Caco-2 (cell line): ENCODE measurements at regions not wholly inside any gene's neighbourhood (a gene's known extent, or its start where the extent isn't known, plus 50 kb on each side); places are given as distances from the start of the nearest gene placed in this dataset.

ENCODE experiments used
- BruUV-seq: library from RNA; stranded (reverse); fragments of 400-500 nt; replicated peaks from 2 replicates; lab custom pipeline; 2021; lab: Mats Ljungman, UMichigan
- CTCF ChIA-PET: fragments of 300-600 bp; sonication (Branson Sonifier 250); formaldehyde crosslinking; loops from one replicate; lab custom pipeline; 2022; ENCODE audit warnings: antibody characterized with exemption; lab: Charles Lee
- POLR2A ChIA-PET: fragments of 300-600 bp; sonication (Branson Sonifier 250); formaldehyde crosslinking; loops from one replicate; lab custom pipeline; 2022; ENCODE audit warnings: antibody characterized with exemption; lab: Charles Lee
- DNase-seq, 2 experiments: peaks; one replicate each; pipeline versions ENCODE4 v3.0.0 to v3.0.0-alpha.2; 2020 to 2022
- H3K27me3 ChIP-seq: replicated peaks from 2 replicates; pipeline ENCODE4 v1.6.0; 2011; ENCODE audit warnings: low read length; ENCODE audit not compliant: control insufficient read depth, insufficient read depth
- H3K36me3 ChIP-seq: 2 replicates; pipeline ENCODE4 v1.5.1; 2011; ENCODE audit warnings: low read length; ENCODE audit not compliant: control insufficient read depth, insufficient read depth
- H3K4me1 ChIP-seq: fragments of 250-450 bp; sonication (Bioruptor Pico); 2 replicates; pipeline ENCODE4 v1.5.1; 2020; ENCODE audit warnings: mild to moderate bottlenecking
- H3K4me3 ChIP-seq: 2 replicates; pipeline ENCODE4 v1.5.1; 2011; ENCODE audit warnings: low read depth, mild to moderate bottlenecking, control low read depth, low read length
- H3K9me3 ChIP-seq: fragments of 250-450 bp; sonication (Bioruptor Pico); 2 replicates; pipeline ENCODE4 v1.5.1; 2020; ENCODE audit warnings: mild to moderate bottlenecking, moderate library complexity
- H3K27ac Mint-ChIP-seq: one replicate; pipeline ENCODE4 v1.8.0; 2022; ENCODE audit warnings: mixed read lengths; ENCODE audit not compliant: unreplicated experiment
- H3K27me3 Mint-ChIP-seq: one replicate; pipeline ENCODE4 v1.8.0; 2022; ENCODE audit warnings: mixed read lengths; ENCODE audit not compliant: insufficient read depth, unreplicated experiment
- H3K36me3 Mint-ChIP-seq: one replicate; pipeline ENCODE4 v1.8.0; 2022; ENCODE audit warnings: mild to moderate bottlenecking, mixed read lengths; ENCODE audit not compliant: insufficient read depth, unreplicated experiment
- H3K4me1 Mint-ChIP-seq: one replicate; pipeline ENCODE4 v1.8.0; 2022; ENCODE audit warnings: low read depth, mixed read lengths; ENCODE audit not compliant: unreplicated experiment
- H3K4me3 Mint-ChIP-seq: one replicate; pipeline ENCODE4 v1.8.0; 2022; ENCODE audit warnings: mild to moderate bottlenecking, moderate library complexity, mixed read lengths; ENCODE audit not compliant: unreplicated experiment
- H3K9me3 Mint-ChIP-seq: one replicate; pipeline ENCODE4 v1.8.0; 2022; ENCODE audit warnings: mixed read lengths; ENCODE audit not compliant: unreplicated experiment
- CTCF ChIP-seq, 2 experiments: fragments of 200-600 bp in 1 of 2; IDR thresholded peaks; 1 replicate in 1 of 2; 2 replicates in 1 of 2; pipeline versions ENCODE4 v1.5.1 to v1.8.0; 2011 to 2022; ENCODE audit warnings: antibody characterized with exemption in 1 of 2, control low read depth in 1 of 2, inconsistent platforms in 1 of 2, low read depth in 1 of 2, low read length in 1 of 2, mild to moderate bottlenecking in 1 of 2, moderate library complexity in 1 of 2; ENCODE audit not compliant: insufficient read depth in 1 of 2, severe bottlenecking in 1 of 2, unreplicated experiment in 1 of 2
- intact Hi-C: fragments of 100-400 bp; cut with micrococcal nuclease; formaldehyde crosslinking; loops from one replicate; pipeline ENCODE4 v1.10.0; 2022; ENCODE audit not compliant: unreplicated experiment

DNA sequence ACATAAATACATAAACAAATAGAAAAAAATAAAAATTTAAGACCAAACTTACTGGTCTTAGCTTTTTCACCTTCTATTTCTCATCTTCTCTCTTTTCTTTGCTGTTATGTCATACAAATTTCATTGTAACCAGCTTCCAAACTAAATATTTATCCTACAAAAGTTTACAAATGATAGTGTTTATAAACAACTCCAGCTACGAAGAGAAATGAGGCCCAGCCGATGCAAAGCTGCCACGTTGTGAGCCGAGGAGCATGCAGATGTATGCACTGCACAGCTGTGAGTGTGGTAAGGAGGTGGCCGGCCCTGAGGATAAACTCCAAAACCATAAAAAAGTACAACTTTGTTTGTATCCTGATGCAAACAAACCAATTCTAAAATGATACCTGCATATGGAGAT lies 642.4 kb upstream of the SGCG start:
- H3K4me1 ChIP-seq: no peaks in the 10 kb centered on the region
- ChIA-PET CTCF (no interaction called here), POLR2A (no interaction called here)
- no peaks in the 10 kb centered on the region for H3K36me3 ChIP-seq
- H3K27ac Mint-ChIP-seq: no peak overlapping the region
- H3K9me3 Mint-ChIP-seq: no peaks in the 10 kb centered on the region
- intact Hi-C loops: no loop called here
- DNase-seq: no peak
- H3K27me3 Mint-ChIP-seq: no peaks in the 10 kb centered on the region
- no peaks in the 10 kb centered on the region for H3K4me1 Mint-ChIP-seq
- no peak overlapping the region for H3K4me3 Mint-ChIP-seq
- no peaks in the 10 kb centered on the region for H3K27me3 ChIP-seq
- H3K36me3 Mint-ChIP-seq: no peaks in the 10 kb centered on the region
- no peak overlapping the region for H3K4me3 ChIP-seq
- H3K9me3 ChIP-seq: no peaks in the 10 kb centered on the region; the same call in 1 of the 2 replicates
- no peak for TF ChIP-seq CTCF (IDR thresholded peaks at IDR 0.05; ENCODE audit: insufficient read depth in 1 of 2, low read depth in 1 of 2, low read length in 1 of 2, severe bottlenecking in 1 of 2, unreplicated experiment in 1 of 2)
- no TSS peak for BruUV-seq

DNA sequence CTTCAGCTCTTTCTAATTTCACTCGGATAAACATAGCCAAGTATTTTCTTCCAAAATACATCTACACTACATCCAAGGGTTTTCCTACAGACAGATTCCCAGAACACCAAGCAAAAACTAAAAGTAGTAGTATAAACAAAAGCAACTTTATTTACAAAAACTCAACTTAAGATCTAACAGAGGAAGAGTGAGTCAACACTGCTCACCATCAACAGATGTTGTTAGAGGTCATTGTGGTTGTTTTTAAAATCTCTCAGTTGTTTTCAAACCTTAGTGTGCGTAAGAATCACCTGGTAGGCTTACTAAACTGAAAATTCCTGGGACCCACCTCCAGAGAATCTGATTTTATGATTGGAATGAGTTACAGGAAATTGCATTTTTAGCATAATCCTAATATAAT lies 631.7 kb upstream of the SGCG start:
- H3K9me3 Mint-ChIP-seq: peaks cover 15% of the 10 kb centered on the region
- H3K36me3 ChIP-seq: no peaks in the 10 kb centered on the region
- no peaks in the 10 kb centered on the region for H3K4me1 Mint-ChIP-seq
- ChIA-PET CTCF (interaction anchor here (0.6 kb wide), 1 partner anchor 1144 kb away, joined by 3 read pairs; no protein-coding TSS in a partner anchor), POLR2A (no interaction called here)
- no peaks in the 10 kb centered on the region for H3K4me1 ChIP-seq
- no peaks in the 10 kb centered on the region for H3K36me3 Mint-ChIP-seq
- H3K4me3 ChIP-seq: no peak overlapping the region
- H3K27ac Mint-ChIP-seq: no peak overlapping the region
- intact Hi-C loops: no loop called here
- BruUV-seq: no TSS peak
- peaks cover 3% of the 10 kb centered on the region for H3K27me3 Mint-ChIP-seq
- H3K27me3 ChIP-seq: no peaks in the 10 kb centered on the region
- no peak overlapping the region for H3K4me3 Mint-ChIP-seq
- TF ChIP-seq CTCF (IDR thresholded peaks at IDR 0.05; ENCODE audit: insufficient read depth in 1 of 2, low read depth in 1 of 2, low read length in 1 of 2, severe bottlenecking in 1 of 2, unreplicated experiment in 1 of 2): no peak
- DNase-seq: no peak
- no peaks in the 10 kb centered on the region for H3K9me3 ChIP-seq

GRCh38 chr13:22561581-22561980 lies 619.2 kb upstream of the SGCG start:
- Mint-ChIP-seq H3K9me3 (no peaks in the 10 kb centered on the region), H3K27me3 (peaks cover 2% of the 10 kb centered on the region), H3K27ac (no peak overlapping the region), H3K4me3 (no peak overlapping the region), H3K36me3 (no peaks in the 10 kb centered on the region), H3K4me1 (no peaks in the 10 kb centered on the region)
- intact Hi-C loops: no loop called here
- Histone ChIP-seq H3K36me3 (no peaks in the 10 kb centered on the region), H3K27me3 (no peaks in the 10 kb centered on the region), H3K9me3 (0 out of 2 replicates have a peak, but pooled peaks cover 6% of the 10 kb centered on the region), H3K4me1 (no peaks in the 10 kb centered on the region), H3K4me3 (no peak overlapping the region)
- DNase-seq: no peak
- no TSS peak for BruUV-seq
- ChIA-PET CTCF (no interaction called here), POLR2A (no interaction called here)
- no peak for TF ChIP-seq CTCF (IDR thresholded peaks at IDR 0.05; ENCODE audit: insufficient read depth in 1 of 2, low read depth in 1 of 2, low read length in 1 of 2, severe bottlenecking in 1 of 2, unreplicated experiment in 1 of 2)
